ENCODE measurements at regions not wholly inside any gene's neighbourhood (a gene's known extent, or its start where the extent isn't known, plus 50 kb on each side); places are given as distances from the start of the nearest gene placed in this dataset.

DNA sequence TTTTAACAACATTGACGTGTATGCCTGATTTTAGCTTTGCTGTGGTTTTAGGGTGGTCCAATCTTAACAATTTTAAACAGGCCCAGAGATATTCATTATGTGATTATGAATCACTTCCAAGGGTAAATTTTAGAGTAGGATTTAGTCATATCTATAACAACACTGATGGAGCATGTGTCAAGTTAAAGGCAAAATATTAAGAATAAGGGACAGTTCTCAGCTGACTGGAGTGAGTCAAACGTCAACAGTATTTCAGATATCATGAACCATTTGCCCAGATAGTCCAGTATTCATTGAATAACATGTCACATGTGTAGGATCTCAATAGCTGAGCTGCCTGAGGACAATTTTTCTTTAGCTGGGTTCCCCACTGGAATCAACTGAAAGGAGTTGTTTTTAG is 61.3 kb upstream of the VCX2 start:
- Histone ChIP-seq H3K9me3 (ENCODE audit: control insufficient read depth in 2 of 3, insufficient read depth in 1 of 3, low read length in 3 of 3) (no peaks in the 10 kb centered on the region), H3K36me3 (ENCODE audit: control insufficient read depth in 2 of 3, insufficient read depth in 3 of 3, low read length in 3 of 3) (no peaks in the 10 kb centered on the region), H3K27me3 (ENCODE audit: control insufficient read depth, insufficient read depth, low read length) (no peaks in the 10 kb centered on the region), H3K27ac (ENCODE audit: low read depth in 2 of 2, low read length in 2 of 2) (no peak overlapping the region), H3K9ac (ENCODE audit: low read length in 3 of 3) (no peak overlapping the region), H3K4me3 (ENCODE audit: low read length in 3 of 3) (no peak overlapping the region), H3K4me1 (ENCODE audit: control insufficient read depth in 2 of 3, insufficient read depth in 2 of 3, low read depth in 1 of 3, low read length in 3 of 3) (no peaks in the 10 kb centered on the region)
- FAIRE-seq, result no peak
- DNase-seq, result no peak
- intact Hi-C loops (cut with DNase I), result no loop called here
- no peak for TF ChIP-seq CTCF (IDR thresholded peaks at IDR 0.05; ENCODE audit: borderline replicate concordance, extremely low read depth, insufficient read depth)

DNA sequence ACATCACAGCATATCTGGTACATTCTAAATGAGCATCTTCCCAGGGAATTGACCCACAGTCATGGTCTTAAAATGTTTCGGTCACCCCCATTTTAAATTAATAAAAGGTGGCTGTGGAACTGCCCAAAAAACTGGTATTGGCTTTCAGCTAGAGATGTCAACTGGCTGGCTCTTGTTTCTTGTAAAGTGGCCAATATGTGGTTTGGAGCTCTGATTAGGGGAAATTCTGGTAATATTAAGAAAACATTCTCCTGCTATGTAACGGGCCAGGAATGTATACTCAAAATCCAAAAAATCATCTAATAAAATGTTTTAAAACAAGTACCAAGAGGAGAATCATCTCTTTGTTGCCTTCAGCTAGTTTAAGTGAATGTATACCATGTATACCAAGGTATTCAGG is 62.0 kb upstream of the VCX2 start:
- FAIRE-seq, result no peak
- intact Hi-C loops (cut with DNase I), result no loop called here
- no peak for TF ChIP-seq CTCF (IDR thresholded peaks at IDR 0.05; ENCODE audit: borderline replicate concordance, extremely low read depth, insufficient read depth)

DNA sequence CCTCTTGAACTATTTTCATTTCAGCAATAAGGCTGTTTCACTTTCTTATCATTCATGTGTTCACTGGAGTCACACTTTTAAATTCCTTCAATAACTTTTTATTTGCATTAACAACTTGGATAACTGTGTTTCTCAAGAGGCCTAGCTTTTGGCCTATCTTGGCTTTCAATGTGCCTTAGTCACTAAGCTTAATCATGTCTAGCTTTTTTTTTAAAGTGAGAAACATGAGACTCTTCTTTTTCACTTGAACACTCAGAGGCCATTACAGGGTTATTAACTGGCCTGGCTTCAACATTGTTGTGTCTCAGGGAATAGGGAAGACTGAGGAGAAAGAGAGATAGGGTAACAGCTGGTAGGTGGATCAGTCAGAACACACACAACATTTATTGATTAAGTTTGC is 64.0 kb upstream of the VCX2 start:
- FAIRE-seq, result no peak
- intact Hi-C loops (cut with DNase I), result no loop called here
- no peak for TF ChIP-seq CTCF (IDR thresholded peaks at IDR 0.05; ENCODE audit: borderline replicate concordance, extremely low read depth, insufficient read depth)

More for the DNA sequence above, 62.0 kb upstream of the VCX2 start:
- Histone ChIP-seq H3K9me3 (ENCODE audit: control insufficient read depth in 2 of 3, insufficient read depth in 1 of 3, low read length in 3 of 3) (no peaks in the 10 kb centered on the region), H3K36me3 (ENCODE audit: control insufficient read depth in 2 of 3, insufficient read depth in 3 of 3, low read length in 3 of 3) (no peaks in the 10 kb centered on the region), H3K9ac (ENCODE audit: low read length in 3 of 3) (no peak overlapping the region), H3K27ac (ENCODE audit: low read depth in 2 of 2, low read length in 2 of 2) (no peak overlapping the region), H3K27me3 (ENCODE audit: control insufficient read depth, insufficient read depth, low read length) (no peaks in the 10 kb centered on the region), H3K4me1 (ENCODE audit: control insufficient read depth in 2 of 3, insufficient read depth in 2 of 3, low read depth in 1 of 3, low read length in 3 of 3) (no peaks in the 10 kb centered on the region), H3K4me3 (ENCODE audit: low read length in 3 of 3) (no peak overlapping the region)
- no peak for DNase-seq

GRCh38 chrX:8237718-8238117 is 66.7 kb upstream of the VCX2 start:
- Histone ChIP-seq H3K27ac (ENCODE audit: low read depth in 2 of 2, low read length in 2 of 2) (no peak overlapping the region), H3K27me3 (ENCODE audit: control insufficient read depth, insufficient read depth, low read length) (no peaks in the 10 kb centered on the region), H3K9ac (ENCODE audit: low read length in 3 of 3) (no peak overlapping the region), H3K9me3 (ENCODE audit: control insufficient read depth in 2 of 3, insufficient read depth in 1 of 3, low read length in 3 of 3) (no peaks in the 10 kb centered on the region), H3K4me3 (ENCODE audit: low read length in 3 of 3) (no peak overlapping the region), H3K4me1 (ENCODE audit: control insufficient read depth in 2 of 3, insufficient read depth in 2 of 3, low read depth in 1 of 3, low read length in 3 of 3) (no peaks in the 10 kb centered on the region), H3K36me3 (ENCODE audit: control insufficient read depth in 2 of 3, insufficient read depth in 3 of 3, low read length in 3 of 3) (no peaks in the 10 kb centered on the region)
- FAIRE-seq (no peak), DNase-seq (peak in 1 of 5 donors; percentile 14)
- no peak for TF ChIP-seq CTCF (IDR thresholded peaks at IDR 0.05; ENCODE audit: borderline replicate concordance, extremely low read depth, insufficient read depth)
- intact Hi-C loops (cut with DNase I), result no loop called here

More for the DNA sequence above, 64.0 kb upstream of the VCX2 start:
- peak in 2 of 5 donors; percentile 14 to 17 for DNase-seq
- H3K4me1 ChIP-seq (ENCODE audit: control insufficient read depth in 2 of 3, insufficient read depth in 2 of 3, low read depth in 1 of 3, low read length in 3 of 3), result no peaks in the 10 kb centered on the region
- H3K27ac ChIP-seq (ENCODE audit: low read depth in 2 of 2, low read length in 2 of 2), result no peak overlapping the region
- H3K36me3 ChIP-seq (ENCODE audit: control insufficient read depth in 2 of 3, insufficient read depth in 3 of 3, low read length in 3 of 3), result no peaks in the 10 kb centered on the region
- H3K4me3 ChIP-seq (ENCODE audit: low read length in 3 of 3), result no peak overlapping the region
- no peak overlapping the region for H3K9ac ChIP-seq (ENCODE audit: low read length in 3 of 3)
- no peaks in the 10 kb centered on the region for H3K9me3 ChIP-seq (ENCODE audit: control insufficient read depth in 2 of 3, insufficient read depth in 1 of 3, low read length in 3 of 3)
- H3K27me3 ChIP-seq (ENCODE audit: control insufficient read depth, insufficient read depth, low read length), result no peaks in the 10 kb centered on the region
